ENCODE measurements at regions not wholly inside any gene's neighbourhood (a gene's known extent, or its start where the extent isn't known, plus 50 kb on each side); places are given as distances from the start of the nearest gene placed in this dataset.

GRCh38 chr15:95645791-95646338 is 684.6 kb upstream of the NR2F2 start (continued):
- TF ChIP-seq HMGA2 (CRISPR knock-in tag; IDR thresholded peaks at IDR 0.05): no peak
- no peak for TF ChIP-seq NR2C2 (CRISPR knock-in tag; IDR thresholded peaks at IDR 0.05)
- no peak for TF ChIP-seq ESRRA (CRISPR knock-in tag; IDR thresholded peaks at IDR 0.05; ENCODE audit: borderline replicate concordance)
- no peak for TF ChIP-seq ATF3 (CRISPR knock-in tag; conservative IDR thresholded peaks at IDR 0.05)
- no peak for TF ChIP-seq ZBTB21 (CRISPR knock-in tag; IDR thresholded peaks at IDR 0.05; ENCODE audit: borderline replicate concordance)
- TF ChIP-seq IRF1 (CRISPR knock-in tag; IDR thresholded peaks at IDR 0.05): no peak
- no peak for TF ChIP-seq RELA (CRISPR knock-in tag; IDR thresholded peaks at IDR 0.05; ENCODE audit: borderline replicate concordance)

GRCh38 chr15:95646484-95647273 is 683.8 kb upstream of the NR2F2 start:
- Mint-ChIP-seq H3K36me3 (no peaks in the 10 kb centered on the region), H3K27me3 (ENCODE audit: low read depth) (no peaks in the 10 kb centered on the region), H3K4me3 (no peak overlapping the region), H3K4me1 (no peaks in the 10 kb centered on the region), H3K27ac (no peak overlapping the region), H3K9me3 (no peaks in the 10 kb centered on the region)
- ChIA-PET CTCF (interaction anchor here (0.6 kb wide), 1 partner anchor 111 kb away, joined by 3 read pairs; no protein-coding TSS in a partner anchor), POLR2A (no interaction called here)
- ATAC-seq (no peak), DNase-seq (ENCODE audit: low spot score) (no peak)
- TF ChIP-seq MXD4 (CRISPR knock-in tag; IDR thresholded peaks at IDR 0.05; ENCODE audit: borderline replicate concordance): no peak
- no peak for TF ChIP-seq STAT6 (CRISPR knock-in tag; conservative IDR thresholded peaks at IDR 0.05; ENCODE audit: low read depth)
- TF ChIP-seq CBFB (CRISPR knock-in tag; IDR thresholded peaks at IDR 0.05; ENCODE audit: low read depth): no peak
- TF ChIP-seq ELF4 (CRISPR knock-in tag; IDR thresholded peaks at IDR 0.05; ENCODE audit: low read depth): no peak

- POLR2A ChIA-PET: no interaction called here
- Mint-ChIP-seq H3K9me3 (no peaks in the 10 kb centered on the region), H3K36me3 (no peaks in the 10 kb centered on the region), H3K27me3 (ENCODE audit: low read depth) (no peaks in the 10 kb centered on the region), H3K4me3 (no peak overlapping the region), H3K4me1 (no peaks in the 10 kb centered on the region), H3K27ac (no peak overlapping the region)
- ATAC-seq (no peak), DNase-seq (ENCODE audit: low spot score) (no peak)
- CTCF ChIA-PET: no interaction called here
- TF ChIP-seq HMGA2 (CRISPR knock-in tag; IDR thresholded peaks at IDR 0.05) (no peak), ZSCAN18 (CRISPR knock-in tag; IDR thresholded peaks at IDR 0.05) (no peak), SOX15 (CRISPR knock-in tag; IDR thresholded peaks at IDR 0.05) (no peak), ZNF138 (CRISPR knock-in tag; conservative IDR thresholded peaks at IDR 0.05) (no peak), ZNF219 (CRISPR knock-in tag; IDR thresholded peaks at IDR 0.05; ENCODE audit: borderline replicate concordance) (no peak), USF2 (CRISPR knock-in tag; IDR thresholded peaks at IDR 0.05) (no peak), NR3C1 (CRISPR knock-in tag; conservative IDR thresholded peaks at IDR 0.05; ENCODE audit: low read depth) (no peak), TP53 (CRISPR knock-in tag; IDR thresholded peaks at IDR 0.05) (no peak), RELA (CRISPR knock-in tag; IDR thresholded peaks at IDR 0.05; ENCODE audit: borderline replicate concordance) (no peak), NFE2L1 (CRISPR knock-in tag; IDR thresholded peaks at IDR 0.05) (no peak), FOXJ3 (CRISPR knock-in tag; IDR thresholded peaks at IDR 0.05; ENCODE audit: borderline replicate concordance) (no peak), E2F1 (CRISPR knock-in tag; IDR thresholded peaks at IDR 0.05) (no peak)
These were observed 682.8 kb upstream of the NR2F2 start for GRCh38 chr15:95647531-95648277.
